ENCODE measurements at regions not wholly inside any gene's neighbourhood (a gene's known extent, or its start where the extent isn't known, plus 50 kb on each side); places are given as distances from the start of the nearest gene placed in this dataset.

- ChIA-PET CTCF (ENCODE audit: low intra/inter-chr PET ratio, low total read pairs) (no interaction called here), POLR2A (no interaction called here)
- ATAC-seq (no peak), FAIRE-seq (no peak), DNase-seq (ENCODE audit: low spot score) (no peak)
- WGBS (ENCODE audit: low lambda C conversion rate) = 42% methylated on average over 12 of the region's 12 CpGs
- H3K4me1 ChIP-seq (ENCODE audit: insufficient read depth, low read length) = no peaks in the 10 kb centered on the region
- no peaks in the 10 kb centered on the region for H3K79me2 ChIP-seq (ENCODE audit: insufficient read depth, low read length)
- in situ Hi-C loops (cut with HindIII; ENCODE audit: extremely low pct_ligation_motif_present, low pct_unique_long_range_greater_than_20kb) = no loop called here
- no peak overlapping the region for H3K4me3 ChIP-seq (replicated peaks in 1 of 3; ENCODE audit: insufficient read depth in 1 of 3, low read depth in 2 of 3, low read length in 3 of 3)
- no peak overlapping the region for H3K9ac ChIP-seq (ENCODE audit: insufficient read depth, low read depth, low read length)
- H4K20me1 ChIP-seq (ENCODE audit: insufficient read depth, low read length) = no peaks in the 10 kb centered on the region
- H3K9me3 ChIP-seq (ENCODE audit: low read length) = no peaks in the 10 kb centered on the region
- no peak overlapping the region for H3K27ac ChIP-seq (ENCODE audit: extremely low read length, insufficient read depth, low read length)
- peaks cover 2 to 22% of the 10 kb centered on the region in 2 experiments; a peak in 4 of 5 replicates for H3K27me3 ChIP-seq (ENCODE audit: control insufficient read depth in 1 of 2, insufficient read depth in 2 of 2, low read length in 2 of 2)
- no TSS peak for BruUV-seq (replicated peaks)
- H3K36me3 ChIP-seq (replicated peaks in 1 of 2; ENCODE audit: control insufficient read depth in 1 of 2, insufficient read depth in 2 of 2, low read length in 2 of 2) = no peaks in the 10 kb centered on the region
- no peak for TF ChIP-seq STAT5B (CRISPR knock-in tag; IDR thresholded peaks at IDR 0.05)
- TF ChIP-seq EED (CRISPR knock-in tag; IDR thresholded peaks at IDR 0.05) = no peak
- TF ChIP-seq ZNF646 (CRISPR knock-in tag; IDR thresholded peaks at IDR 0.05) = no peak
- peak; percentile 65; the same call in 1 of the 2 replicates for TF ChIP-seq MNT (IDR thresholded peaks at IDR 0.05)
- H3K4me2 ChIP-seq (ENCODE audit: low read depth, low read length) = no peak overlapping the region
- intact Hi-C loops (cut with micrococcal nuclease; ENCODE audit: unreplicated experiment) = no loop called here
- no peak overlapping the region for H2AFZ ChIP-seq (ENCODE audit: low read length)
Observed at GRCh38 chr20:22374678-22375590, 209.4 kb downstream of the FOXA2 start.

Measured in HepG2 (cell line).